ENCODE measurements at regions not wholly inside any gene's neighbourhood (a gene's known extent, or its start where the extent isn't known, plus 50 kb on each side); places are given as distances from the start of the nearest gene placed in this dataset.

DNA sequence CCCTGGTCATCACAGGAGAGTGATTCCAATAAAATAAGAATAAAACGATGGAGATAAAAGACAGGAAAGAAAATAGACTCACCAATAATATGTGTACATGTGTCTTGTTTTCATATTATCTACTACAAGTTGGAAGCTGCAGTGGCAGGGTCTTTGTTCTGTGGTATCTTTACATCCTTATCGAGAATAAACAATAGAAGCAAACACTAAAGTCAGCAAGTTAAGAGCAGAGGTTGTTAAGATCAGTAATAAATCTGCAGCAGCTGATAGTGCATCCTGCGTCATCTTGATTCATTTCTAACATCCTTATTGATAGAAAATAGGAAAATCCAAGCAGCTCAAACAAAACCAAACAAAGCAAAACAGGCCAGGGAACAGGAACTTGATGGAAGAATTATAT is 107.4 kb downstream of the RPS29 start:
- H3K4me1 ChIP-seq (ENCODE audit: insufficient read depth, low read length): no peaks in the 10 kb centered on the region
- H2BK120ac ChIP-seq (ENCODE audit: low read depth, low read length, poor library complexity, severe bottlenecking): no peak overlapping the region
- no peak overlapping the region for H3K23ac ChIP-seq (ENCODE audit: insufficient read length, low read depth, low read length)
- H3K4me2 ChIP-seq (ENCODE audit: insufficient read depth, insufficient read length, low read length): no peak overlapping the region
- H4K8ac ChIP-seq (replicated peaks; ENCODE audit: insufficient read length, low read depth, low read length): no peak overlapping the region
- no peak overlapping the region for H4K5ac ChIP-seq (ENCODE audit: insufficient read length, low read depth, low read length)
- no peak overlapping the region for H2AK5ac ChIP-seq (ENCODE audit: insufficient read length, low read length)
- Mint-ChIP-seq H3K4me3 (no peak overlapping the region), H3K27ac (no peak overlapping the region), H3K4me1 (peaks cover 6 to 9% of the 10 kb centered on the region in 2 experiments), H3K36me3 (ENCODE audit: insufficient read depth in 1 of 3, low read depth in 3 of 3) (no peaks in the 10 kb centered on the region), H3K27me3 (ENCODE audit: low read depth) (no peaks in the 10 kb centered on the region), H3K9me3 (peaks cover 2 to 4% of the 10 kb centered on the region in 2 experiments; a peak in 4 of 5 replicates)
- H2BK5ac ChIP-seq (ENCODE audit: insufficient read length, low read length): no peak overlapping the region
- H3K18ac ChIP-seq (ENCODE audit: insufficient read length, low read depth, low read length): no peak overlapping the region
- H2BK20ac ChIP-seq (ENCODE audit: low read depth, low read length, poor library complexity, severe bottlenecking): no peak overlapping the region
- H3K27me3 ChIP-seq (ENCODE audit: insufficient read depth, low read length): no peaks in the 10 kb centered on the region
- no peak overlapping the region for H4K91ac ChIP-seq (ENCODE audit: insufficient read length, low read depth, low read length)
- H3K27ac ChIP-seq (ENCODE audit: insufficient read length, low read depth, low read length): no peak overlapping the region
- H3K56ac ChIP-seq (ENCODE audit: insufficient read length, low read depth, low read length): no peak overlapping the region
- H2AFZ ChIP-seq (ENCODE audit: low read length): no peak overlapping the region
- no peaks in the 10 kb centered on the region for H3K9me3 ChIP-seq (ENCODE audit: control insufficient read depth, low read depth, low read length)
- H2BK15ac ChIP-seq (ENCODE audit: low read depth, low read length): no peak overlapping the region
- peaks cover 3% of the 10 kb centered on the region for H3K23me2 ChIP-seq (ENCODE audit: insufficient read length, low read depth, low read length, poor library complexity, severe bottlenecking)
- WGBS (ENCODE audit: extremely low coverage, insufficient read length, low lambda C conversion rate): no CpG with 5 or more reads among the region's 3 CpGs
- no peak overlapping the region for H3K4ac ChIP-seq (ENCODE audit: low read depth, low read length)
- no peak overlapping the region for H3K14ac ChIP-seq (ENCODE audit: insufficient read depth, low read length)
- no peak overlapping the region for H2BK12ac ChIP-seq (ENCODE audit: insufficient read length, low read depth, low read length)
- DNase-seq: no peak
- no peak overlapping the region for H3T11ph ChIP-seq (ENCODE audit: low read length)
- H4K20me1 ChIP-seq (ENCODE audit: control insufficient read depth, insufficient read depth, insufficient read length): no peaks in the 10 kb centered on the region
- H3K79me2 ChIP-seq (ENCODE audit: insufficient read depth, low read length): no peaks in the 10 kb centered on the region
- H3K9ac ChIP-seq (ENCODE audit: extremely low read depth, insufficient read length, low read length): no peak overlapping the region
- TF ChIP-seq, protein P1, sequence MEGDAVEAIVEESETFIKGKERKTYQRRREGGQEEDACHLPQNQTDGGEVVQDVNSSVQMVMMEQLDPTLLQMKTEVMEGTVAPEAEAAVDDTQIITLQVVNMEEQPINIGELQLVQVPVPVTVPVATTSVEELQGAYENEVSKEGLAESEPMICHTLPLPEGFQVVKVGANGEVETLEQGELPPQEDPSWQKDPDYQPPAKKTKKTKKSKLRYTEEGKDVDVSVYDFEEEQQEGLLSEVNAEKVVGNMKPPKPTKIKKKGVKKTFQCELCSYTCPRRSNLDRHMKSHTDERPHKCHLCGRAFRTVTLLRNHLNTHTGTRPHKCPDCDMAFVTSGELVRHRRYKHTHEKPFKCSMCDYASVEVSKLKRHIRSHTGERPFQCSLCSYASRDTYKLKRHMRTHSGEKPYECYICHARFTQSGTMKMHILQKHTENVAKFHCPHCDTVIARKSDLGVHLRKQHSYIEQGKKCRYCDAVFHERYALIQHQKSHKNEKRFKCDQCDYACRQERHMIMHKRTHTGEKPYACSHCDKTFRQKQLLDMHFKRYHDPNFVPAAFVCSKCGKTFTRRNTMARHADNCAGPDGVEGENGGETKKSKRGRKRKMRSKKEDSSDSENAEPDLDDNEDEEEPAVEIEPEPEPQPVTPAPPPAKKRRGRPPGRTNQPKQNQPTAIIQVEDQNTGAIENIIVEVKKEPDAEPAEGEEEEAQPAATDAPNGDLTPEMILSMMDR (conservative IDR thresholded peaks at IDR 0.05): no peak
- H3K79me1 ChIP-seq (ENCODE audit: insufficient read depth, low read depth, low read length, poor library complexity, severe bottlenecking): no peaks in the 10 kb centered on the region

All from H9 (cell line).